KMS-11 (cell line): ENCODE measurements at regions not wholly inside any gene's neighbourhood (a gene's known extent, or its start where the extent isn't known, plus 50 kb on each side); places are given as distances from the start of the nearest gene placed in this dataset.
"Not testable (repeated sequence)": the region's sequence is repeated elsewhere in the genome, so short reads cannot be mapped to it uniquely, and the experiment has no call there.

Experiments used
- H2AFZ ChIP-seq: fragments of 200-600 bp; sonication (generic); 2 replicates; pipeline ENCODE4 v1.6.1; 2016; ENCODE audit warnings: antibody characterized with exemption, mixed run types, low read depth
- H3K27ac ChIP-seq: fragments of 200-600 bp; sonication (generic); 2 replicates; pipeline ENCODE4 v1.6.1; 2016; ENCODE audit warnings: mild to moderate bottlenecking, mixed run types
- H3K27me3 ChIP-seq: fragments of 200-600 bp; sonication (generic); 2 replicates; pipeline ENCODE4 v1.6.1; 2017; ENCODE audit warnings: mild to moderate bottlenecking, low read depth, mixed run types, moderate library complexity; ENCODE audit not compliant: insufficient read depth
- H3K36me3 ChIP-seq: fragments of 200-600 bp; sonication (generic); 2 replicates; pipeline ENCODE4 v1.6.1; 2017; ENCODE audit warnings: mild to moderate bottlenecking, mixed run types; ENCODE audit not compliant: insufficient read depth
- H3K4me1 ChIP-seq: fragments of 200-600 bp; sonication (generic); 2 replicates; pipeline ENCODE4 v1.6.1; 2016; ENCODE audit warnings: mild to moderate bottlenecking, low read depth, mixed run types; ENCODE audit not compliant: poor library complexity, severe bottlenecking
- H3K4me2 ChIP-seq: fragments of 200-600 bp; sonication (generic); 2 replicates; pipeline ENCODE4 v1.7.0; 2016; ENCODE audit warnings: mild to moderate bottlenecking, mixed run types
- H3K4me3 ChIP-seq: fragments of 200-600 bp; sonication (generic); IDR thresholded peaks from 2 replicates; pipeline ENCODE4 v1.6.1; 2017; ENCODE audit warnings: low read depth, low read length, mixed read lengths; ENCODE audit not compliant: insufficient read depth
- H3K79me2 ChIP-seq: fragments of 200-600 bp; sonication (generic); 2 replicates; pipeline ENCODE4 v1.6.1; 2016; ENCODE audit warnings: low read depth, mixed run types; ENCODE audit not compliant: insufficient read depth
- H3K9ac ChIP-seq: fragments of 200-600 bp; sonication (generic); 2 replicates; pipeline ENCODE4 v1.6.1; 2016; ENCODE audit warnings: mild to moderate bottlenecking, mixed run types
- H4K20me1 ChIP-seq: fragments of 200-600 bp; sonication (generic); 2 replicates; pipeline ENCODE4 v1.6.1; 2016; ENCODE audit warnings: mild to moderate bottlenecking, mixed run types; ENCODE audit not compliant: insufficient read depth
- CTCF ChIP-seq: fragments of 200-600 bp; sonication (generic); conservative IDR thresholded peaks from 2 replicates; pipeline ENCODE4 v1.6.1; 2017; ENCODE audit warnings: low read depth, mild to moderate bottlenecking, antibody characterized with exemption, low read length, moderate library complexity, mixed read lengths

GRCh38 chr12:114491916-114492315, 86.0 kb upstream of the TBX5 start:
- H3K4me3 ChIP-seq: no peak overlapping the region
- no peak overlapping the region for H2AFZ ChIP-seq
- no peak overlapping the region for H3K4me2 ChIP-seq
- no peak overlapping the region for H3K9ac ChIP-seq
- no peaks in the 10 kb centered on the region for H3K79me2 ChIP-seq
- H3K27ac ChIP-seq: no peak overlapping the region
- no peak for TF ChIP-seq CTCF
- no peaks in the 10 kb centered on the region for H3K4me1 ChIP-seq
- H3K36me3 ChIP-seq: no peaks in the 10 kb centered on the region
- no peaks in the 10 kb centered on the region for H4K20me1 ChIP-seq
- no peaks in the 10 kb centered on the region for H3K27me3 ChIP-seq

DNA sequence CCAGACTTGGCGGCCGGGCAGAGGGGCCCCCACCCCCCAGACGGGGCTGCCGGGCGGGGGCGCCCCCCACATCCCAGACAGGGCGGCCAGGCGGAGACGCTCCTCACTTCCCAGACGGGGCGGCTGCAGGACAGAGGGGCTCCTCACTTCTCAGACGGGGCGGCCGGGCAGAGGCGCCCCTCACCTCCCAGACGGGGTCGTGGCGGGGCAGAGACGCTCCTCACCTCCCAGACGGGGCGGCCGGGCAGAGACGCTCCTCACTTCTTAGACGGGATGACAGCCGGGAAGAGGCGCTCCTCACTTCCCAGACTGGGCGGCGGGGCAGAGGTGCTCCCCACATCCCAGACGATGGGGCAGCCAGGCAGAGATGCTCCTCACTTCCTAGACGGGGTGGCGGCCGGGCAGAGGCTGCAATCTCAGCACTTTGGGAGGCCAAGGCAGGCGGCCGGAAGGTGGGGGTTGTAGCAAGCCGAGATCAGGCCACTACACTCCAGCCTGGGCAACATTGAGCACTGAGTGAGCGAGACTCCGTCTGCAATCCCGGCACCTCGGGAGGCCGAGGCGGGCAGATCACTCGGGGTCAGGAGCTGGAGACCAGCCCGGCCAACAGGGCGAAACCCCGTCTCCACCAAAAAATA, 79.0 kb upstream of the TBX5 start:
- not testable (repeated sequence) for H3K27me3 ChIP-seq, H3K9ac ChIP-seq, H3K4me1 ChIP-seq, H2AFZ ChIP-seq, H3K4me2 ChIP-seq, H3K27ac ChIP-seq, H3K4me3 ChIP-seq, H3K36me3 ChIP-seq, H4K20me1 ChIP-seq, H3K79me2 ChIP-seq

DNA sequence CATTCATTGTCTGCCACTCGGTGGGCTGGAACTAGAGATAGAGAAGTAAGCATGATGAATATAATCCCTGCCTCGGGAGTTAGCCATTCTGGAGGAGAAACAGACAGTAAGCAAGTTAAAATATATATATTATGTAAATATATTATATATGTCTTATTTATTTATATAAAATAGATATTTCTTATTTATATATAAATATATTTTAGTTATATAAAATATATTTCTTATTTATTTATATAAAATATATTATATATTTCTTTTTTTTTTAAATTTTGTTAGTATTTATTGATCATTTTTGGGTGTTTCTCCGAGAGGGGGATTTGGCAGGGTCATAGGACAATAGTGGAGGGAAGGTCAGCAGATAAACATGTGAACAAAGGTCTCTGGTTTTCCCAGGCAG, 78.1 kb upstream of the TBX5 start:
- H3K27me3 ChIP-seq: no peaks in the 10 kb centered on the region

DNA sequence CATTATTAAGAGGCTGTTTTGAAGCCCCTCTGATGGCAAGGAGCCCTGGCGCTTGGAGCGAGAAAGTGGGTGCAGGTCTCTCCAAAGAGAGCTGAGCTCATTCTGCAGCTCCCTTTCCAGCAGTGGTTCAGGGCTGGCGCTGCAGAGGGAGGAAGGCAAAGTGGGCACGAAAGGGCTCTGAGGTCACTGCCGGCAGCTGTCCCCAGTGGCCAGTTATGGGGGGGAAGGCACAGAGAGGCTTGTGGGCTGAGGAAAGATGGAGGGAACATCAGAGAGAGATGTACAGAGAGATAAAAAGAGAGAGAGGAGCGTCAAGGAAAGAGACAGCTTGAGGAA, 75.2 kb upstream of the TBX5 start:
- no peaks in the 10 kb centered on the region for H3K36me3 ChIP-seq
- no peaks in the 10 kb centered on the region for H4K20me1 ChIP-seq
- H3K9ac ChIP-seq: no peak overlapping the region
- no peak overlapping the region for H3K4me2 ChIP-seq
- H2AFZ ChIP-seq: no peak overlapping the region
- no peak overlapping the region for H3K27ac ChIP-seq
- no peaks in the 10 kb centered on the region for H3K79me2 ChIP-seq
- H3K27me3 ChIP-seq: no peaks in the 10 kb centered on the region
- H3K4me3 ChIP-seq: no peak overlapping the region
- TF ChIP-seq CTCF: no peak
- no peaks in the 10 kb centered on the region for H3K4me1 ChIP-seq

More for the DNA sequence above, 78.1 kb upstream of the TBX5 start:
- Histone ChIP-seq H3K4me2 (no peak overlapping the region), H3K4me1 (no peaks in the 10 kb centered on the region), H3K27ac (no peak overlapping the region), H2AFZ (no peak overlapping the region), H3K9ac (no peak overlapping the region), H4K20me1 (no peaks in the 10 kb centered on the region), H3K79me2 (no peaks in the 10 kb centered on the region), H3K36me3 (no peaks in the 10 kb centered on the region), H3K4me3 (no peak overlapping the region)
- no peak for TF ChIP-seq CTCF

DNA sequence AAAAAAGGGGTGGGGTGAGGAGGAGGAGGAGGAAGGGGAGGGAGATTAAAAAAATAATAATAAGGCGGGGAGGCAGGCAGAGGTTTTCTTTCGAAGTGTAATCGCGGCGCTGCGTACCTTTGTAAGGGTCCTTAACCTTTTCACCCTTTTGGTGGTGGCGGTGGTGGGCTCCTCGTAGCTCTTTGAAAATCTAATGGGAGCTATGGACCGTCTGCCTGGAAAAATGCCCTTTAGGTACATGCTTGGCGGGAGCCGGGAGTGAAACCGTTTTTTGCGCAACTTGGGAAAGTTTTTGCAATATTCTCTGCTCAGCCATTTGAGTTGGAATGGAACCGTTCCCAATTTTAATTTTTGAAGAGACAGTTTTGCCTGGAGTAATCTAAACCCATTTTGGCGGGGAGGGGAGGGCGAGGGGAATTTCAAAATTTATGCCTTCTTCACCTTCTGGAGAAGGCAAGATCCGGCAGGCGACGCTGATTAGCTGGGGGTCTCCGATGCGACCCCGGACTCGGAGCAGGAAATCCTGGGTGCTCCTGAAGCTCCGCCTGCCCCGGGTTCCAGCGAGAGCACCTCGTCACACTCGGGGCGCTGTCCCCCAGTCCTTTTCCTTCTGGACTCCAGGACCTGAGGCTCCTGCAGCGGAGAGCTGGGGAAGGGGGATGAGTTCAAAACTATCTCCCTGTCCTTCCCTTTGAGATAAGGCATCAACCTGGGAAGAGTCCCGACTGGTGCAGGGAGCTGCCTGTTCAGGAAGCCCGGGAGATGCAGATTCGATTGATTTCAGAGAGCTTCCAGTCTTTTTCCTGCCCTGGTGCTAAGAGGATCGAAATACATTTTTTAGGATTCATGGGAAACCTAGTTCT, 74.6 kb upstream of the TBX5 start:
- no peaks in the 10 kb centered on the region for H3K4me1 ChIP-seq
- H3K36me3 ChIP-seq: no peaks in the 10 kb centered on the region
- H3K4me2 ChIP-seq: no peak overlapping the region
- no peak overlapping the region for H3K4me3 ChIP-seq
- H3K27me3 ChIP-seq: no peaks in the 10 kb centered on the region
- no peak for TF ChIP-seq CTCF
- H3K27ac ChIP-seq: no peak overlapping the region
- H2AFZ ChIP-seq: no peak overlapping the region
- H3K79me2 ChIP-seq: no peaks in the 10 kb centered on the region
- H3K9ac ChIP-seq: no peak overlapping the region
- H4K20me1 ChIP-seq: no peaks in the 10 kb centered on the region
